ENCODE measurements at regions not wholly inside any gene's neighbourhood (a gene's known extent, or its start where the extent isn't known, plus 50 kb on each side); places are given as distances from the start of the nearest gene placed in this dataset.

DNA sequence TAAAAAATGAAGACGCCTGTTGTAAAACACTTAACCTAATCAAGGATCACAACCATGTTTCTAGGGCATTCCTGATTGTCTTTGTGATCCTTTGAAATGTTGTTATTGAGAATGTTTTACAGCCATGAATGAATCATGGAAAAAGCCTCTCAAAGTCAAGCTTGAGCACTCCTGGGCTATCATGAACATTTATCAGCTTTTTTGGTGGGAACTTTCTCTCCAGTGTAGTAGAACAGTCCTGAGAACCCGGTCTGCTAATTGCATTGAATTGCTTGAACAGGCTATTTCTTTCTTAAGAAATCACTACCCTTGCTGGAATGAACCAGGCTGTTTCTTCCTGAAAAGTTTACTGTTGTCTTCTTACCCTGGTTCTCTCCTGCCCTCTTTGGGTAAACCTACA is 516.5 kb downstream of the FGF9 start:
- TF ChIP-seq, protein P1, sequence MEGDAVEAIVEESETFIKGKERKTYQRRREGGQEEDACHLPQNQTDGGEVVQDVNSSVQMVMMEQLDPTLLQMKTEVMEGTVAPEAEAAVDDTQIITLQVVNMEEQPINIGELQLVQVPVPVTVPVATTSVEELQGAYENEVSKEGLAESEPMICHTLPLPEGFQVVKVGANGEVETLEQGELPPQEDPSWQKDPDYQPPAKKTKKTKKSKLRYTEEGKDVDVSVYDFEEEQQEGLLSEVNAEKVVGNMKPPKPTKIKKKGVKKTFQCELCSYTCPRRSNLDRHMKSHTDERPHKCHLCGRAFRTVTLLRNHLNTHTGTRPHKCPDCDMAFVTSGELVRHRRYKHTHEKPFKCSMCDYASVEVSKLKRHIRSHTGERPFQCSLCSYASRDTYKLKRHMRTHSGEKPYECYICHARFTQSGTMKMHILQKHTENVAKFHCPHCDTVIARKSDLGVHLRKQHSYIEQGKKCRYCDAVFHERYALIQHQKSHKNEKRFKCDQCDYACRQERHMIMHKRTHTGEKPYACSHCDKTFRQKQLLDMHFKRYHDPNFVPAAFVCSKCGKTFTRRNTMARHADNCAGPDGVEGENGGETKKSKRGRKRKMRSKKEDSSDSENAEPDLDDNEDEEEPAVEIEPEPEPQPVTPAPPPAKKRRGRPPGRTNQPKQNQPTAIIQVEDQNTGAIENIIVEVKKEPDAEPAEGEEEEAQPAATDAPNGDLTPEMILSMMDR (IDR thresholded peaks at IDR 0.05; ENCODE audit: control extremely low read depth in 1 of 3, insufficient read depth in 1 of 3, low read depth in 1 of 3, low read length in 3 of 3): no peak
- TF ChIP-seq POLR2AphosphoS5 (IDR thresholded peaks at IDR 0.05; ENCODE audit: low read depth, low read length): no peak
- no peak for TF ChIP-seq EZH2 (IDR thresholded peaks at IDR 0.05; ENCODE audit: low read depth, low read length, severe bottlenecking)
- TF ChIP-seq CEBPB (IDR thresholded peaks at IDR 0.05; ENCODE audit: low read depth, low read length): no peak
- TF ChIP-seq BCL11A (IDR thresholded peaks at IDR 0.05; ENCODE audit: low read depth in 2 of 2, low read length in 2 of 2): no peak
- no peak for TF ChIP-seq CREB1 (IDR thresholded peaks at IDR 0.05)
- TF ChIP-seq POLR2A (IDR thresholded peaks at IDR 0.05; ENCODE audit: control extremely low read depth in 1 of 2, low read depth in 2 of 2, low read length in 2 of 2): no peak
- TF ChIP-seq, protein P2, sequence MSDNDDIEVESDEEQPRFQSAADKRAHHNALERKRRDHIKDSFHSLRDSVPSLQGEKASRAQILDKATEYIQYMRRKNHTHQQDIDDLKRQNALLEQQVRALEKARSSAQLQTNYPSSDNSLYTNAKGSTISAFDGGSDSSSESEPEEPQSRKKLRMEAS (IDR thresholded peaks at IDR 0.05): no peak
